ENCODE measurements at regions not wholly inside any gene's neighbourhood (a gene's known extent, or its start where the extent isn't known, plus 50 kb on each side); places are given as distances from the start of the nearest gene placed in this dataset.

- ChIA-PET CTCF (interaction anchor here (0.5 kb wide), 1 partner anchor 62 kb away, joined by 3 read pairs; no protein-coding TSS in a partner anchor), POLR2A (no interaction called here)
- H3K36me3 ChIP-seq (ENCODE audit: control insufficient read depth, insufficient read depth, low read length): no peaks in the 10 kb centered on the region
- DNase-seq (ENCODE audit: low read depth): no peak
- H3K4me3 ChIP-seq (ENCODE audit: low read depth, low read length): no peak overlapping the region
- TF ChIP-seq CTCF (IDR thresholded peaks at IDR 0.05; ENCODE audit: insufficient read depth, low read depth, low read length): no peak
- no peaks in the 10 kb centered on the region for H3K27me3 ChIP-seq (ENCODE audit: control insufficient read depth, insufficient read depth, low read length)
Measured at GRCh38 chr15:93146196-93146595, 57.2 kb upstream of the RGMA start.

DNA sequence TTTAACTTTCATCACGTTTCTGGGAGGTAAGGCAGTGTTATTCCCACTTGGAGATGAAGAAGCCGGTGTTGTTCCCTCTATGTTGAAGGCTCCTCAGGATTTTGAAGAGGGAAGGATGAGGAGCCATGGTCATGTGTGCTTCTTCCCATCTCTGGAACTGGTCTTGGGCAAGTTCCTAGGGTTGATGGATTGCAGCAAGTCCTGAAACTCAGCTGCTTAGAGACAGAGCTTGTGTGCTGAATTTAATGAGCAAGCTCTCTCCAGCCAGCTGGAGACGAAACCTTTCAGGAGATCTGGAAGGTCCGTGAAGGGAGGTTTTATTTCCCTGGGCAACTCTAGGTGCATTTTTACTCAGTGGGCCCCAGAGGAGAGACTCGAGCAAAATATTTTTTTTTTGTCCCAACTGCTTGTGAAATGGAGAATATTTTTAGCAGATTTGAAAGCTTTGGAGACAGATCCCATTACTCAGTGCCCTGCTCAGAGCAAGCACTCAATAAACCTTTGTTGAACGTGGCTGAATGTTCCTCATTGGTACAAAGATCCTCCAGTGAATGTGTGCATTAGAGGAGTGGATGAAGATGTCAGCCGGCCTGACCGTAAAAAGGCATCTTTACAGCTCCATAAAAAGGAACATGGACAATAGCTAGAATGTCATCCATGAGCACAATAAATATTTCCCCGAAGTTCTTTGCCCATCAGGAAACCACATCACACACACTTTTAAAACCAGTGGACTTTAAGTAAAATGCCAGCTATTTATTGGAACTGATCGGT lies 55.6 kb upstream of the RGMA start:
- Histone ChIP-seq H3K27me3 (ENCODE audit: control insufficient read depth, insufficient read depth, low read length) (no peaks in the 10 kb centered on the region), H3K4me3 (ENCODE audit: low read depth, low read length) (no peak overlapping the region), H3K36me3 (ENCODE audit: control insufficient read depth, insufficient read depth, low read length) (no peaks in the 10 kb centered on the region)
- ChIA-PET CTCF (no interaction called here), POLR2A (no interaction called here)
- TF ChIP-seq CTCF (IDR thresholded peaks at IDR 0.05; ENCODE audit: insufficient read depth, low read depth, low read length): no peak
- DNase-seq (ENCODE audit: low read depth): no peak

GRCh38 chr15:93143186-93143585 lies 54.2 kb upstream of the RGMA start:
- H3K4me3 ChIP-seq (ENCODE audit: low read depth, low read length): no peak overlapping the region
- ChIA-PET CTCF (no interaction called here), POLR2A (no interaction called here)
- no peaks in the 10 kb centered on the region for H3K36me3 ChIP-seq (ENCODE audit: control insufficient read depth, insufficient read depth, low read length)
- DNase-seq (ENCODE audit: low read depth): no peak
- H3K27me3 ChIP-seq (ENCODE audit: control insufficient read depth, insufficient read depth, low read length): no peaks in the 10 kb centered on the region
- no peak for TF ChIP-seq CTCF (IDR thresholded peaks at IDR 0.05; ENCODE audit: insufficient read depth, low read depth, low read length)

DNA sequence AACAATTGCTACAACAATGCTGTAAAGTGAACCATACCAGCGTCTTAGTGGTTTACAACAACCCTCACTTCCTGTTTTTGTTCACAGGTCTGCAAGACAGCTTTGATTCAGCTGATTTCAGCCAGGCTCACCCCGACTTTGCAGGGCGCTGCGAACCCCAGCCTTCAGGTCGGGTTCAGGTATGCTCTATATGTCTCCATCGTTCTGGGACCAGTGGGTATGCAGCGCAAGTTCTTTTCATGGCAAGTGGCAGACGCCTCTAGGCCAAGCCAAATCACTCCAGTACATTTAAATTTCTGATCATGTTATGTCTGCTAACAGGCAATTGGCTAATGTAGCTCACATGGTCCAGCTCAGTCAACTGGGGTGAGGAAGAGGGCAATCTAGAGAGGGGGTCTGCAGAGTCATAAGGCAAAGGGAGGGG lies 52.4 kb upstream of the RGMA start:
- POLR2A ChIA-PET: no interaction called here
- no peak overlapping the region for H3K4me3 ChIP-seq (ENCODE audit: low read depth, low read length)
- DNase-seq (ENCODE audit: low read depth): no peak
- no peak for TF ChIP-seq CTCF (IDR thresholded peaks at IDR 0.05; ENCODE audit: insufficient read depth, low read depth, low read length)
- H3K27me3 ChIP-seq (ENCODE audit: control insufficient read depth, insufficient read depth, low read length): no peaks in the 10 kb centered on the region
- H3K36me3 ChIP-seq (ENCODE audit: control insufficient read depth, insufficient read depth, low read length): no peaks in the 10 kb centered on the region
- CTCF ChIA-PET: no interaction called here

DNA sequence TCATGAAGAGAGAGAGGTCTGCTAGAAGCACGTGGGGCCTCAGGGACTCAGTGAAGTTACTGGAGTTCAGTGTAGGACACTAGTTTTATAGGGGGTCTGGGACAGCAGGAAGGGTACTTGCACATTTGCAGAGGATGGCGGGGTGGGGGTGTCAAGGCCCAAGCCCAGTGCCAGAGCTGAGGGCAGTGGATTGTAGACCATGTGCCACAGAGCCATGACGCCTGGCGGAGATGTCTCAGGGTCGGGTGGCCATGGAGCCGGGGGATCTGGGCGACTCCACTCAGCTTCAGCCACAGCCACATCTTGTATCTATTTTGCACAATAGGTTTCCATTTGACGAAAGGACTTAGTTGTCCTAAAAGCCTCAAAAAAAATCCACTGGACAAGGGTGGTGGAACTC lies 50.4 kb upstream of the RGMA start:
- ChIA-PET POLR2A (no interaction called here), CTCF (no interaction called here)
- DNase-seq (ENCODE audit: low read depth): no peak
- Histone ChIP-seq H3K36me3 (ENCODE audit: control insufficient read depth, insufficient read depth, low read length) (no peaks in the 10 kb centered on the region), H3K4me3 (ENCODE audit: low read depth, low read length) (no peak overlapping the region), H3K27me3 (ENCODE audit: control insufficient read depth, insufficient read depth, low read length) (no peaks in the 10 kb centered on the region)
- no peak for TF ChIP-seq CTCF (IDR thresholded peaks at IDR 0.05; ENCODE audit: insufficient read depth, low read depth, low read length)

All from BJ (cell line).